Ecto neural progenitor cell (in vitro differentiated cells): ENCODE measurements at regions not wholly inside any gene's neighbourhood (a gene's known extent, or its start where the extent isn't known, plus 50 kb on each side); places are given as distances from the start of the nearest gene placed in this dataset.
A peak's percentile ranks its signal among the peaks of the same experiment; 100 is the strongest.

Experiments
- DNase-seq: peaks from one replicate; pipeline ENCODE4 v3.0.0-alpha.2; 2018; ENCODE audit warnings: low spot score

DNA sequence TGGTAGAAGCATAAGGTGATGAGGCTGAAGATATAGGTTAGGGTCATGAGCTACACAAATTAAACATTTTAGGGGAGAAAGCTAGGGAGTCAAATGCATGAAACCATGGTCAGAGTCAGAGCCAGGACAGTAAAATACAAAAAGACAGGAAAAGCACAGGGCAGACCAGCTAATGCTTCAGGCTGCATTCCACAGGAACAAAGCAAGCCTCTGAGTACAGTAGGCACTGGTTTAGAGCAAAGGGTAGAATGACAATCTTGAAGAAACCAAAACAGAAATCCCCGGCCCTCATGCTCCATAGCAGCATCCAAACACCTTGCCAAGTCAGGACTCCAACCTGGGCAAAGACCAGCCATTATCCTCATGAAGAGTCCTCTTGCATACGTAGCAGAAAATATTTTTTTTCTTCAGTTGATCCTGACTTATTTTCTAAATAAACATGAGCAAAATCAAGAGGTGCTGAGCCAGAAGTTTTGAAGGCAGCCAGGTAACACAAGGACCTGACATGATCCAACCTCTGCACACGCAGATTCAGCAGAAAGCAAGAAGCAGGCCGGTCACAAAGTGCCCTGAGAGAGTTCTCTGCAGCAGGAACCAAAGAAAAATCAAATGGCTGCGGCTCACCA lies 273.1 kb downstream of the TTLL7 start:
- no peak for DNase-seq

DNA sequence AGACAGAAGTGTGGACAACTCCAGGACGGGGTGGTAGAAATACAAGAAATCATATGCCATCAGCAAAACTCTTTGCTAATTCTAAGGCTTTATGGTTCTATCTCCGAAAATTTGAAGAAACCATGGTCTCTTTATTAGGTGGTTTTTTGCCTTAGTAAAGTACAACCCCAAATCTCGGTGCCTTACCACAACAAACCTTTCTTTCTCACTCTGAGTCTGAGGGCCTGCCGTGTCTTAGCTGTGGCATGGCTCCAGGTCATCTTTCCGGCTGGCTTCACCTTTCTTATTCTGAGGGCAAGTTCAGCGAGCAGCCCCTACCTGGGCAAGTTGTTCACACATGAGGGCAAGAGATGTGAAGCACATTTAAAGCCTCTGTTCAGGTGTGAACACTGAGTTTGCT lies 280.6 kb downstream of the TTLL7 start:
- DNase-seq = no peak

DNA sequence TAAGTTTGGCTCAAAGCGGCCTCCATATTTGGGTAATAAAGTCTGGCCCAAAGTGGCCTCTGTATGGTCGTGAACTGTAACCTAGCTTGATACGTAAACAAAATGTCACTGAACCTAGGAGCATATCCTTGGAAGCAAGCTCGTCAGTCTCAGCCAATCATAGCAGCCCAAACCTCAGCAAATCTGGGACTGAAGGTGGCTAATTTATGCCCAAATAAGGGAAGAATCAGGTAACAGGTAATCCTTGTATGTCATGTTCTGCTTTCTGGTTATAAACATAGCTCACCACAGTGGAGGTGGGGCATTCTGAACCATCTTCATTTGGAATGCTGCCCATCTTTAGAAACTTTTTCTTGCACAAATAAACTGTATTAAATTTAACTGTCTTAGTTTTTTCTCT lies 281.1 kb downstream of the TTLL7 start:
- no peak for DNase-seq

DNA sequence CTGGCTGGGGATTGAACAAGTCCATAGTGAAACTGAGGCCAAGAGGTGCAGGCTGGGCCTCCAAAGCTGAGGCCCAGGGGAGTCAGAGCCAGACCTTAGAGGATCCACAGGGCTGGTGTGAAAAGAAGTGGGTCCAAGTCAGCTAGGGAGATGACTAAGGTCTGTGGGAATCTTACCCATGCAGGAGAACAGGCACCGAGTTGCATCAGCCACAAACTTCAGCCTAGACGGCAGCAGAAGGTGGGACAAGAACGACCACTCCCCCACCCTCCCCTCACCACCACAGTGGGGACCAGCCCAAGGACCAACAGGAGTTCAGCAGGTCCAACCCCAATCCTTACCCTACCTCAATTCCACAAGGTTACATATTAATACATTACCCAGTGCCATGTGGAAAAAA lies 282.3 kb downstream of the TTLL7 start:
- no peak for DNase-seq

DNA sequence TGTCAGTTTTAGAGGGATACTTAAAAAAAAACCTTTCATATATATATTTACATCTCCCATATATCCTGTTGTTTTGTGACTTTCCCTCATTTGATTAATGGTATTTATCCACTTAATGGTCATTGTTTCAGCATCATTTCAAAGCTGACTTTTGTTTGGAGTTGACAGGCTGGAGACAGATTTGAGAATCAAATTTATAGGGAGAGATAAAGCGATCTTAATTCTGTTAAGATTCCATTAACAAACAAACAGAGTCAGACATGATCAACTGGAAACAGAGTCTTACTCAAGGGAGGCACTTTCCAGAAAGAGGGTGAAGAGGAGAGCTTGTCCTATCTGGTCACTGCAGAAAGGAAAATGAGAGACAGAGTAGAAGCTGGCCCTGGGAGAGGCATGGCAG lies 283.4 kb downstream of the TTLL7 start:
- DNase-seq = no peak

DNA sequence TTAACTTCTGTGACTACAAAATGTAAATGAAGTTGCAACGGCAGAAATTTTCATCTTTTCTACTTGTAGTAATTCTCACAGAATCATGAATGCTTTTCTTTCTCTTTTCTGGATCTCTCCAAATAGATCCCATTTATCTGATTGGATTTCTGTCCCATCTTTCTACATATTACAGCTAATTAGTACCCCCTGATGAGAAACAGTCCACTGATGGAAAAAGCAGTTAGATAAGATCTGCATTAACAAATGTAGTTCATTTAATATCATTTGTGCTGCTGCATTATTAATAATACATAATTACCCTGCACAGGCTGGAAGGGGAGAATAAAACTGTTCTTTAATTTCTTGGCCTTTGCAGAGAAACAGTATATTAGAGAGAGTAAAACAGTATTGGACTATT lies 289.3 kb downstream of the TTLL7 start:
- no peak for DNase-seq

DNA sequence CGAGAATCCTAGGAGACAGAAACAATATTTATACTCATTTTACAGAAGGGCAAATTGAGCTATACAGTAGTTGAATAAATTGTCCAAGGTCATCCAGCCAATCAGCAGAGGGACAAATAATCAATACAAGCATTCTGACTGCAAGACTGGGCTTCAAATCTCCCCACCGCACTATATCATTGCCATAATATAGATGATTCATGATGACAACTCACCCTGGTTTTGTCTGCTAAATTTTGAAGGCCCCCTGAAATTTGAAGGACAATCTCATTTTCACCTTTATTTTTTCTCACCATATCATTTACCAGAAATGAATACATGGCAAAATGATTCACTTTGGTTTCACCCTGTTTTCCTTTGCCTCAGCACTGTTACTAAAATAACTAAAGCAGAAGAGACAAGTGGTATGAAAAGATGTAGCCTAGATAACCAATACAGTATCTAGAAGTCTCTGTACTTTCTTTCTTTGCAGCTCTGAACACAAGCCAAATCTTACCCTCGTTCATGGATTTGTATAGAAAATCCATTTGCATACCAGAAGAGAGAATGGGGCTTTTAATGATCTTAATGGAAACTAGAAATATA lies 292.5 kb downstream of the TTLL7 start:
- DNase-seq = no peak

DNA sequence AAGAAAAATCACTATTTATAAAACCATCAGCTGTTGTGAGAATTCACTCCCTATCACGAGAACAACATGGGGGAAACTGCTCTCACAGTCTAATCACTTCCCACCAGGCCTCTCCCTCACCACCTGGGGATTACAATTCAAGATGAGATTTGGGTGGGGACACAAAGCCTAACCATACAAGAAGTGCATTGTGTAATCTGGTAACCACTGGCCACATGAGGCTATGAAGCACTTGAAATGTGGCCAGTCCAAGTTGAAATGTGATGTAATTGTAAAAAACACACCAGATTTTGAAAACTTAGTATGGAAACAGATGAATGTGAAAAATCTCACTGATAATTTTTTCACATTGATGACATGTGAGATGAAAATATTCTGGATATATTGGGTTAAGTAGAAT lies 293.8 kb downstream of the TTLL7 start:
- DNase-seq = no peak

DNA sequence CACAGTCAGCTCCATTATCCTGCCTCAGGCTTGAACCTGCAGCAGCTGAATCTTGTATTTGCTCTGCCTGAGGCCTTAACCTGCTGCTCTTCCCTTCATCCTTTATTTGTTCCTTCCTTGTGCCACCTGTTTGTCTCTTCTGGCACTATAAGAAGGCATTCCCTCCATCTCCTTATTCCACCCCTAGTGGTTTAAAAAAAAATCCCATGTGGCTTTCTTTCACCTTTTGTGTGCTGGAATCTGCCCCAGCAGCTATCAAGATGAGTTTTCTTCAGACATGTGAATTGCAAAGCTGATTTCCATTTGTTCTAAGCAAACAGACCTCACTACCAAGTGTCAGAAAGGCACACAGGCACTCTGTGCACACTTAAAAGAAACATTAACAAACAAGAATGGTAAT lies 294.6 kb downstream of the TTLL7 start:
- no peak for DNase-seq

DNA sequence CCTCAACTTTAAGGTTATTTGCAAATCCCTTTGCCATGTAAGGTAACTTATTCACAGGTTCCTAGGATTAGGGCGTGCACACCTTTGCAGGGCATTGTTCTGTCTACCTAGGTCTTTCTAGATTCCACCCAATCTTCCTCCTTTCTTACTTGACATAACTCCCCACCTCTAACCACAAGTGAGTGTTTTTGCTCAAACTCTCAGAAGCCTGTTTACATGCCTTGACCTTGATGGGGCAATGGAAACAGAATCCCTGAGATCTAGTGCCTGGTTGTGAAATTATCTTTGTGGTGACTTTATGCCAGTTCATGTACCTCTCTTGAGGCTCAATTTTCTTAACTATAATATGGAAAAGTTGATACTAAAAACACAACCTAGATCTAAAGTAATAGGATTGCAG lies 296.6 kb downstream of the TTLL7 start:
- DNase-seq = no peak

DNA sequence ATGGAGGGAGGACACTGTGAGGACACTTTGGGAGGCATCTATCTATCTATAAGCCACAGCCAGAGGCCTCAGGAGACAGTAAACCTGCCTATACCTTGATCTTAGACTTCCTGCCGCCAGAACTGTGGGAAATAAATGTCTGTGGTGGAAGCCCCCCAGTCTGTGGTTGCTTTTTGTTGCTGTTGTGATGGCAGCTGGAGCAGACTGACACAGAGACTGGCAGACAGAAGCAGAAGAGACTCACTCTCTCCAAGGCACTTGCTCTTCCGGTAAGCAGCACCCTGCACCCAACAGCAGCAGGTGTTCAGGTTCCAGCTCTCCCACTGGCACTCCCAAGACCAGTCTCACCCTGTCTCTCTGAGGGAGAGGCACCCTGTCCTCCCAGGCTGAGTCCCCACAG lies 297.6 kb downstream of the TTLL7 start:
- no peak for DNase-seq

DNA sequence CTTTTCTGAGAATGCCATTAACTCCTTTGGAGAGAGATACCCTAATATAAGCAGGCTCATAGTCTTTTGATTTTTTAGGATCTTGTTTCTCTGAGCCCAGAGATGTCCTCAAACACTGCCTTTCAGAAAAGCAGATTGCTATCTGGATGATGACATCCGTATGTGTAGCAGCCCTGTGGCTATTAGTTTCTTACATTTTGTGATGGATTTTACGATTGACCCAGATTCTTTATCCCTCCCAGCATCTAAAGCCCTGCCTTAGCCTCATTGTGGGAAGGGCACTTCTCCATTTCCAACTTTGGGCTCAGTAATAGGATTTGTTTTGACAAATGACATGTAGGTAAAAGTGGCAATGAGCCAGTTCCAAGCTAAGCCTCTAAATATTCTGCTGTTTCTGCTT lies 300.3 kb downstream of the TTLL7 start:
- no peak for DNase-seq

DNA sequence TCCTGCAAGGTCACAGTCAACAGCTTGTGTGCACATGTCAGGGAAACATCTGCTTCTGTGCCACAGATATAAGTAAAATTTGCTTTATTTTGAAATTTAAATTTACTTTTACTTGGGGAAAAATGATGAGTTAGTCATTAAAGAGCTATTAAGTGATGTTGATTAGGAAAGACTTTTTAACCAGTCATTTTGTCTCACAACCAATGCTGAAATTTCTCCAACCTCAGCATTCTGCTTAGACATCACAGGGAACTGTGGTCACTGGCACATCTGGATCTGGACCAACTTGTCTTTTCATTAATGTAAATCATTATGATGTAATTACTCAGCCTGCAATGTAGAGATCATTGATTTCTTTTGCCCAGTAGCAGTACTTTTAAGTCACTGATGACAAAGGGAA lies 301.0 kb downstream of the TTLL7 start:
- DNase-seq = no peak

DNA sequence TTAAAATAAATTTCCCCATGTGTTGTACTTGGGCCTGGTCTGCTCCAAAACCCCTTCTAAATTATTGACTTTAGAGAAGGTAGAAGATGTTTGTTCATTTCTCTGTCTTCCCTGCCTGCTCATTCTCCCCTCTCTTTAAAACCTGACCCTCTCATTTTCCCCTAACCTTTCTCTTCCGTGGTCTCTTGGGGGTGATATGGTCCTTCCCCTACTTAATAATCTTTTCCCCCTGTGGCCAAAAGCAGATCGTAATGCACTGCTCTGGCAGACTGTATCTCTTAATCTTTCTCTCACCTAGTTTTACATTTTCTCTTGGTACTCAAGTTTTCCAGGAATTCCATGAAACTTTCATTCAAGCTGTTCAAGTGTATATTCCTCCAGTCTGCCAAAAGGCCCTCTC lies 301.7 kb downstream of the TTLL7 start:
- no peak for DNase-seq

DNA sequence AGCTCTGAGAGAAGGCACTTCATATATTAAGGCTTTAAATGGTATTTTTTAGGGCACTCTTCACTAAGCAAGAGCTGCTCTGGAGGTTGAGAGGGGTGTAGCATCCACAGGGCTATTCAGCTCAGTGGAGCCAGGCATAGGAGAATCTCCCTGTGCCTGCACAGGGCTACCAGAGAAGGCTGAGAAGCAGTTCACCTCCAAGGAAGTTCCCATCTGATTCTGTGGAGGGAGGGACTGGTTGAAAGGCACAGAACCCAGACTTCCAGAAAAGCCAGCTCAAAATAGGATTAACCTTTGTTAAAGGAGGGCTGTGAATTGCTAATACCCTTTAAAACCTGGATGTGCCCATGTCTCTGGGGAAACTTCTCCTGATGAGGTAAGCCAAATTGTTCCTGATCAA lies 304.5 kb downstream of the TTLL7 start:
- DNase-seq = peak; percentile 60

DNA sequence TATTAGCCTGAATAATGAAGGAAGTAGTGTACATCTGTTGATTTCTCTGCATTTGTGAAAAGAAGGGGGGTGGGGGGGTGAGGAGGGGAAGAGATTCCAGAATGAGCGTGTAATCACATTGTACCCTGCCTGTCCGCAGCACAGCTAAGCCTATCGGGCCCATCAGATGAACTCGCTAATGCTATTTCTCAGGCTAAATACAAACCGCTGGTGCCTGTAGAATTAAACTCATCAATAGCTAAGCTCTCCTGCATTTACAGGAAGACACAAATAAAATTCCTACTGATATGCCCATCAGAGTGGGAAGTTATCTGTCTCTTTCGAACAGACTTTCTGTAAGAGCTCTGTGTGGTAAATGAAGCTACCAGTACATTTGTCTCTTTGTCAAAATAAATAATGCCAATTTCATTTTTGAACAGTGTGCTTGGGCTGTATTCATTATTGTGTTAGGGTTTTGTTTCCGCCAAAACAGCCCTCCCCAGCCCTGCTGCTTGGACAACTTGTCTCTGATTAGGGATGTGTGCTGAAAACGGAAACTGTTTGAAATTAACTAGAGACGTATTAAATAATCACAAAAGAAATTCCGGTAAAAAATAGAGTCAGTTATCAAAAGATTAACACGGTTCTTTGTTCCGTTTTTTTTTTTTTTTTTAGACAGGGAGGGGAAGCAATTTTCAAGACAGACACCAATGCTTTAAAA lies 305.4 kb downstream of the TTLL7 start:
- peak; percentile 66 for DNase-seq

DNA sequence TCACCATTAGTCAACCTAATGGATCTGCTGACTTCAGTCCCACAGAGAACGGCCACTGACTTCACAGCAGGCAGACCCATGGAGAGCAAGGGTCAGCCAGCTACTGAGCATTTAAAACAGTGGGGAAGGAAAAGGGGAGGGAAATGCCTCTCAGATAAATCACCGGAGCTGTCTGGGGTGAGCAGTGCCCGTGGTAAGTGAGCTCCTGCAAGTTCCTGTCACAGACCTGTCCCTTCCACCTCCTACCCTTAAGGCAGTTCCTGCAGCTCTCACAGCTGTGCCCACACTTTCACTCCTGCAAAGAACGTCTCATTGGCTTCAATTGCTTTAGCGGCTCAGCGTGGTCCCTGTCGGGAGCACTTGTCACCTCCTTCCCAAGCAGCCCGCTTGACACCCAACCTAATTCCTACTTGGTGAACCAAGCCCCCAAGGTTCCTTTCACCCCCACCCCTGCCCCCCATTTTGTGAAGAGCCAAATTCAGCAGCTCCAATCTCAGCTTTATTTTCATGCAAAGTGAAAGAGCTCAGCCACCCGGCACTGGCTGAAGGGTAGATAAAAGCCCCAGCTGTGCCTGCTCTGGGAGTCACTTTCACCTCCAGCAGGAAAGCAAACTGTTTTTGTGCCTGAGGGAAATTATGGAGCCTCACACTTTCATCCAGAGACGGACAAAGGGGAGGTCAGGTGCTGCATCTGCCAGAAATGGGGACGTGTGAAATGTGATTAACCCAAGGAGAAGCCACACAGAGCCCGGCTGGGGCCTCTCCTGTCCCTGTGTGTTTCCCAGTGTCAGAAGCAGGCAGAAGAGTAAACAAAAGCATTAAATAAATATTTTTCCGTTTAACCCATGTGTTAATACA lies 306.2 kb downstream of the TTLL7 start:
- peak; percentile 82 for DNase-seq

DNA sequence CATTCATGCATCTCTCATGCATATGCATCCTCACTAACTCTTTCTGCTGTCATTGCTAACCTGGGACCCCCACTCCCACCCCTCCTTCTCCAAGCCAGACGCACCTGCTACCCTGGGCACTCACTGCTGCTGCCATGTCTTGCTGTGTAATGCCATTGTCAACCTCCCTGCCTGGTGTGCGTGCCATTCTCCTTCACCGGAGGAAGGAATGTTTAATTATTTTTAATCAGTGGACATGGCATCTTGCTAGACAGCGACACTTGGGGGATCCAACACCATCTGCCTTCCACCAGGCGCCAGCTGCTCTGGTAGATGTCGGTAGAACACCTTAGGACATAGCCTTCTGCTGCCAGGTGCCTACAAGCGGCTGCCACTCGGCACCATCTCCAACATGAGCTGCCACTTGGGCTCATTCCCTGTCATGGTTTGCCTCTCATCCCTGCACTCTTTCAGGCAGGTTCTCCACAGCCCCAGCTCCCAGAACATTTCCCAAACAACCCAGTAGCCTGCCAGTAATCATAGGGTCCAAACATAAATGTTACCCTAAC lies 306.9 kb downstream of the TTLL7 start:
- peak; percentile 52 for DNase-seq

DNA sequence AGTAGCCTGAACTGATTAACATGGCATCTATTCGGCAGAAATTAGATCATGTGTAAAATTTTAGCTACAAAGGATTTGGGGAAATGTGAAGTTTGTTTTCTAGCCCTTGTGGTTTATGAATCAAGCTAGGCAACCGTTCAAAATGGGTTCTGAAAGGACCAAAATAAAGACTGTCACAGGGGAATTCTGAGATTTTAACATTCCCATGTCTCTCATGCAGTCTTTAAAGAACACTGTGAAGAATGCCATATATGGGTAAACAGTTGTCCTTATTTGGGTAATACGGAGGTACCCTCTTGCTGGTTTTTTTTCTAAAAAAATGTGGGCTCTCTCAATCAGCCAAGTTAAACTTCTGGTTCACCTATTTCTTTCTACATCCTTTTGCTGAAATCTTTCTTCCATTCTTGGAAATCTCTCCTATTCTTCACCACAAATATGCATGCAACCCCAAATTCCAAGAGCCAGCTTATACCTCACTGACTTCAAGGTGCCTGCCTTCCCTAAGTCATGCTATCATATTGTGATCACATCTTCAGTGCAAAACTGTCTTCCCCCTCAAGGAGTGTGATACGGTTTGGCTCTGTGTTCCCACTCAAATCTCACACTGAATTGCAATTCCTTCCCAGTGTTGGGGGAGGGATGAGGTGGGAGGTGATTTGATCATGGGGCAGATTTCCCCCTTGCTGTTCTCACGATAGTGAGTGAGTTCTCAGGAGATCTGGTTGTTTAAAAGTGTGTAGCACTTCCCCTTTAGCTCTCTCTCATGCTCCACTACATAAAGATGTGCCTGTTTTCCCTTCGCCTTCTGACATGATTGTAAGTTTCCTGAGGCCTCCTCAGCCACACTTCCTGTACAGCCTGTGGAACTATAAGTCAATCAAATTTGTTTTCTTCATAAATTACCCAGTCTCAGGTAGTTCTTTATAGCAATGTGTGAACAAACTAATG lies 308.7 kb downstream of the TTLL7 start:
- no peak for DNase-seq

DNA sequence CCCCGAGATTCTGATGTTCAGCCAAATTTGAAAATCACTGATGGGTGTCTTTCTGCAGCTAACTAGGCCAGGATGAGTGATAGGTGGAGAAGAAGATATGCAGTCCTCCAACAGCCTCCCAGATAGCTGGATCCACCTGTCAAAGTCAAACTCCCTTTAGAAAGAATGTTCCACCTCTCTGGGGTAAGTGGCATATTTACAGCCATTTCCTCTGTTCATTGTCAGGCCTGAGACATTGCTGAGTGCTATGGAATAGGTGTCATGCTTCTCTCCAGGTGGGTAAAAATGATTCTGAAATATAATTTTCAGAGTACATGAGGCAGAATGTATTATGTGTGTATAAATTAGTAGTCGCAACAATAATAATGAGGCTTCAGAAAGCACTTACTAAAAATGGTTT lies 316.8 kb downstream of the TTLL7 start:
- DNase-seq = no peak

DNA sequence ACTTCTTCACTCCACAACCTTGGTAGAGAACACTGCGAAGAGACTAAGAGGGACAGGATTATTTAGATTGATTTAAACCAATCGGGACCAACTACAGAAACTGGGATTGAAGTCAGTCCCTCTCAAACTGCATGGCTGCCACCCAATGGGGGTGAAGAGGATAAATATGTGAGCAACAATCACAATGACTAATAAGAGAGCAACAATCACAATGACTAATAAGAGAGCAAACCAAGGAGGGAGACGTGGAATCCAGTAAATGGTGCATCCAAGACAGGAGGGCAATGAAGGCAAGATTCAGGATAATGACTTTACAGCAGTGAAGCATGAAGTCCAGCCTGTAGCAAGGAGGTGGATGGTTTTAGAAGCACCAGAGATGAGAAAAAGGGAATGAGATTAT lies 322.8 kb downstream of the TTLL7 start:
- no peak for DNase-seq
